Hepatocyte (in vitro differentiated cells): ENCODE measurements at regions not wholly inside any gene's neighbourhood (a gene's known extent, or its start where the extent isn't known, plus 50 kb on each side); places are given as distances from the start of the nearest gene placed in this dataset.
A peak's percentile ranks its signal among the peaks of the same experiment; 100 is the strongest.

ENCODE experiments used
- DNase-seq: peaks from one replicate; pipeline ENCODE4 v3.0.0-alpha.2; 2016; ENCODE audit warnings: low spot score
- H2AFZ ChIP-seq: fragments of 200-600 bp; sonication (generic); 2 replicates; pipeline ENCODE4 v1.6.0; 2016; ENCODE audit warnings: antibody characterized with exemption, mild to moderate bottlenecking
- H3K27ac ChIP-seq: fragments of 200-600 bp; sonication (generic); 2 replicates; pipeline ENCODE4 v1.5.1; 2016; ENCODE audit warnings: mild to moderate bottlenecking
- H3K27me3 ChIP-seq: fragments of 200-600 bp; sonication (generic); 2 replicates; pipeline ENCODE4 v1.6.1; 2016
- H3K36me3 ChIP-seq: fragments of 200-600 bp; sonication (generic); replicated peaks from 2 replicates; pipeline ENCODE4 v1.5.1; 2016; ENCODE audit warnings: low read depth; ENCODE audit not compliant: insufficient read depth
- H3K4me1 ChIP-seq: fragments of 200-600 bp; sonication (generic); 2 replicates; pipeline ENCODE4 v1.5.1; 2016; ENCODE audit warnings: mild to moderate bottlenecking, moderate library complexity; ENCODE audit not compliant: insufficient read depth
- H3K4me2 ChIP-seq: fragments of 200-600 bp; sonication (generic); 2 replicates; pipeline ENCODE4 v1.6.0; 2016
- H3K4me3 ChIP-seq: fragments of 200-600 bp; sonication (generic); 2 replicates; pipeline ENCODE4 v1.5.1; 2016; ENCODE audit warnings: mild to moderate bottlenecking
- H3K79me2 ChIP-seq: fragments of 200-600 bp; sonication (generic); 2 replicates; pipeline ENCODE4 v1.6.0; 2017; ENCODE audit warnings: mild to moderate bottlenecking
- H3K9me2 ChIP-seq: fragments of 200-600 bp; sonication (generic); replicated peaks from 2 replicates; pipeline ENCODE4 v1.6.0; 2017; ENCODE audit warnings: mild to moderate bottlenecking; ENCODE audit not compliant: insufficient read depth
- H3K9me3 ChIP-seq: fragments of 200-600 bp; sonication (generic); 2 replicates; pipeline ENCODE4 v1.5.1; 2016; ENCODE audit warnings: low read depth, mild to moderate bottlenecking
- H4K20me1 ChIP-seq: fragments of 200-600 bp; sonication (generic); 2 replicates; pipeline ENCODE4 v1.6.0; 2016; ENCODE audit warnings: mild to moderate bottlenecking; ENCODE audit not compliant: insufficient read depth, poor library complexity, severe bottlenecking
- EZH2 ChIP-seq: fragments of 200-600 bp; sonication (generic); IDR thresholded peaks from 2 replicates; pipeline ENCODE4 v1.6.1; 2016; ENCODE audit warnings: antibody characterized with exemption, mild to moderate bottlenecking, borderline replicate concordance
- EZH2phosphoT487 ChIP-seq: fragments of 200-600 bp; sonication (generic); IDR thresholded peaks from one replicate; pipeline ENCODE4 v1.6.1; 2018; ENCODE audit warnings: antibody characterized with exemption, mild to moderate bottlenecking, low read depth, moderate library complexity; ENCODE audit not compliant: unreplicated experiment, severe bottlenecking
- WGBS: methylation state at CpG from one replicate; pipeline ENCODE4 v1.1.6; 2016; ENCODE audit warnings: low lambda C conversion rate; ENCODE audit errors: missing lambda C conversion rate; 5-methylcytosine and 5-hydroxymethylcytosine counted together
- TF ChIP-seq, protein P1 (sequence below): fragments of 200-600 bp; sonication (generic); IDR thresholded peaks from 2 replicates; pipeline ENCODE4 v1.5.1; 2016; ENCODE audit warnings: antibody characterized with exemption, mild to moderate bottlenecking; ENCODE audit not compliant: poor library complexity

DNA sequence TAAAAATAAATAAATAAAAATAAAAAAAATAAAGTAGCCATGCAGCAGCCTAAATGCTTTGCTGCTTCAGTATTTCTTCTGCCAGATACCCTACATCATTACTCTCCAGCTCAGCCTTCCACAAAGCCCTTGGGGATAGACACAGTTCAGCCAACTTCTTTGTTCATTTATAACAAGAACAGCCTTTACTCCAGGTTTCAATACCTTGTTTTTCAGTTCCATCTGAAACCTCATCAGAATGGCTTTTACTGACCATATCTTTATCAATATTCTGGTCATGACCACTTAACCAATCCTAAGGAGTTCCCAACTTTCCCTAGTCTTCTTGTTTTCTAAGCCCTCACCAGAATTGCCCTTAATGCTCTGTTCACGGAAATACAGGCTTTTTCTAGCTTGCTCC is 128.3 kb upstream of the MED14 start:
- DNase-seq, result no peak
- no peak overlapping the region for H3K27ac ChIP-seq
- no peaks in the 10 kb centered on the region for H3K27me3 ChIP-seq
- H3K4me3 ChIP-seq, result no peak overlapping the region
- no peak overlapping the region for H2AFZ ChIP-seq
- H3K4me1 ChIP-seq, result no peaks in the 10 kb centered on the region
- H3K36me3 ChIP-seq, result no peaks in the 10 kb centered on the region
- no peak overlapping the region for H3K4me2 ChIP-seq
- H4K20me1 ChIP-seq, result no peaks in the 10 kb centered on the region
- 93% methylated on average over 1 of the region's 1 CpG for WGBS
- H3K9me2 ChIP-seq, result no peaks in the 10 kb centered on the region
- TF ChIP-seq, protein P1, sequence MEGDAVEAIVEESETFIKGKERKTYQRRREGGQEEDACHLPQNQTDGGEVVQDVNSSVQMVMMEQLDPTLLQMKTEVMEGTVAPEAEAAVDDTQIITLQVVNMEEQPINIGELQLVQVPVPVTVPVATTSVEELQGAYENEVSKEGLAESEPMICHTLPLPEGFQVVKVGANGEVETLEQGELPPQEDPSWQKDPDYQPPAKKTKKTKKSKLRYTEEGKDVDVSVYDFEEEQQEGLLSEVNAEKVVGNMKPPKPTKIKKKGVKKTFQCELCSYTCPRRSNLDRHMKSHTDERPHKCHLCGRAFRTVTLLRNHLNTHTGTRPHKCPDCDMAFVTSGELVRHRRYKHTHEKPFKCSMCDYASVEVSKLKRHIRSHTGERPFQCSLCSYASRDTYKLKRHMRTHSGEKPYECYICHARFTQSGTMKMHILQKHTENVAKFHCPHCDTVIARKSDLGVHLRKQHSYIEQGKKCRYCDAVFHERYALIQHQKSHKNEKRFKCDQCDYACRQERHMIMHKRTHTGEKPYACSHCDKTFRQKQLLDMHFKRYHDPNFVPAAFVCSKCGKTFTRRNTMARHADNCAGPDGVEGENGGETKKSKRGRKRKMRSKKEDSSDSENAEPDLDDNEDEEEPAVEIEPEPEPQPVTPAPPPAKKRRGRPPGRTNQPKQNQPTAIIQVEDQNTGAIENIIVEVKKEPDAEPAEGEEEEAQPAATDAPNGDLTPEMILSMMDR, result no peak
- TF ChIP-seq EZH2 (no peak), EZH2phosphoT487 (no peak)
- no peaks in the 10 kb centered on the region for H3K9me3 ChIP-seq
- no peaks in the 10 kb centered on the region for H3K79me2 ChIP-seq

DNA sequence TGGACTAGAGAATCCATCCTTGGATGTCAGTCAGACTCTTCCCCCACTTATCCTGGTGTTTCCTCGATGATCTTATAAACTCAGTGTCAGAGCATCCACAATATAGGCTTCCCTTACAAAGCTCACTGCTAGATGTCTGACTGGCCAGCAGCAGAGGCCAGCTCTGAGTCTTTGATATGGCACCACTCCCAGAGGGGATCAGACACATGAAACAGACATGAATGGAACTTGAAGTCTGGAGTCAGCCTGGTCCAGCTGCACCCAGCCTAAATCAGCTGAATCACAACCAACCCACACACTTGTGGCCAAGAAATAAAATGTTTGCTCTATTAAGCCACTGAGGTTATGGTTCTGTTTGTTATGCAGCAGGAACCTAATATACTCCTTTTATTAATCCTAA is 129.6 kb upstream of the MED14 start:
- Histone ChIP-seq H3K36me3 (no peaks in the 10 kb centered on the region), H3K27me3 (no peaks in the 10 kb centered on the region), H3K4me2 (no peak overlapping the region), H3K9me3 (no peaks in the 10 kb centered on the region), H4K20me1 (no peaks in the 10 kb centered on the region), H3K4me3 (no peak overlapping the region), H3K79me2 (no peaks in the 10 kb centered on the region), H3K4me1 (no peaks in the 10 kb centered on the region), H2AFZ (no peak overlapping the region), H3K9me2 (no peaks in the 10 kb centered on the region), H3K27ac (no peak overlapping the region)
- no peak for DNase-seq
- TF ChIP-seq, protein P1, result no peak
- TF ChIP-seq EZH2phosphoT487 (no peak), EZH2 (no peak)
- 63% methylated on average over 1 of the region's 1 CpG for WGBS

DNA sequence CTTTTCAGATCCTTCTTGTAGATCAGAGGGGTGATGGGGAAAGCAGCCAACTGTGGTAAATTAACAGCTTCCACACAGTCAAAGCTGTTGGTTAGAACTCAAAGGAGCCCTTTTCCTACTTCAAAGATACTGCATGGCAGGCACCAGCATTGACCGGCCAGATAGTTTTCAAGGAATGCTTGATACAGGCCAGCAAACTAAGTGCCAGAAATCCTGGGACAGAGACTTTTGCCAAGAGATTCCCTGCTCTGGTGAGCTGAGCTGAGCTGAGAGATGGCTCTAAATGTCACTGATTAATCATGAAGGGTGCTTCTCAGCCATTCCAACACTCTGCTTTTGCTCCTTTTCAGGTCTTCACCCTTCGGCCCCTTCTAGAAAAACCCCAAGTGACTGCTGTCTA is 131.6 kb upstream of the MED14 start:
- Histone ChIP-seq H3K9me3 (no peaks in the 10 kb centered on the region), H3K4me1 (peaks cover under 1% of the 10 kb centered on the region), H3K9me2 (no peaks in the 10 kb centered on the region), H3K27ac (peak overlapping the region; percentile 24), H3K36me3 (no peaks in the 10 kb centered on the region), H3K4me2 (no peak overlapping the region), H3K79me2 (no peaks in the 10 kb centered on the region), H4K20me1 (no peaks in the 10 kb centered on the region), H3K4me3 (no peak overlapping the region), H2AFZ (no peak overlapping the region), H3K27me3 (no peaks in the 10 kb centered on the region)
- WGBS, result 78% methylated on average over 2 of the region's 2 CpGs
- no peak for DNase-seq
- TF ChIP-seq EZH2phosphoT487, result no peak
- TF ChIP-seq, protein P1, result no peak
- no peak for TF ChIP-seq EZH2

DNA sequence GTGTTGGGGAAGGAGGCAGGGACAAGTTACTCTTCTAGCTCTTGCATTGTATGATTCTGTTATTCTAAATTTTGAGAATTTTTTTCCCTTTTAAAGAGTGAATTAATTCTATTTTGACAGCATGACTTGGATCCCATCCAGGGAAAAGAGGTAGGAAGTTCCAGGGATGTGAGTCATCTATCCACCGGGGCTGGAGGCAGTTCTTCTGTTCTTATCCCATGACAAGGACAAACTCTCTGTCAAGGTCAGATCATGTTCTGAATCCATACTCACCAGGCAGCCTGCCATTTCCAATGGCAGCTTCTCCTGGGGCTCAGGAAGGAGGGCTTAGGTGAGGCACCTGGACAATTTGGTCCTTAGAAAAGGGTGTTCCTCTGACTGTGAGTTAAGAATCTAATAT is 132.0 kb upstream of the MED14 start:
- Histone ChIP-seq H3K27ac (peak overlapping the region; percentile 63), H3K27me3 (no peaks in the 10 kb centered on the region), H3K9me3 (no peaks in the 10 kb centered on the region), H3K4me1 (peaks cover 4% of the 10 kb centered on the region), H3K4me2 (no peak overlapping the region), H3K4me3 (no peak overlapping the region), H3K79me2 (no peaks in the 10 kb centered on the region), H2AFZ (no peak overlapping the region), H3K36me3 (no peaks in the 10 kb centered on the region), H3K9me2 (no peaks in the 10 kb centered on the region), H4K20me1 (no peaks in the 10 kb centered on the region)
- no peak for TF ChIP-seq EZH2
- no peak for TF ChIP-seq EZH2phosphoT487
- TF ChIP-seq, protein P1, result no peak
- WGBS, result 26% methylated on average over 1 of the region's 1 CpG
- DNase-seq, result peak; percentile 54
